ENCODE measurements at regions not wholly inside any gene's neighbourhood (a gene's known extent, or its start where the extent isn't known, plus 50 kb on each side); places are given as distances from the start of the nearest gene placed in this dataset.

- TF ChIP-seq EZH2 (IDR thresholded peaks at IDR 0.05; ENCODE audit: borderline replicate concordance, insufficient read depth, low read depth, low read length, poor library complexity, severe bottlenecking): no peak
- no peak for TF ChIP-seq CTCF (IDR thresholded peaks at IDR 0.05)
- intact Hi-C loops (cut with micrococcal nuclease): no loop called here
- CTCF ChIA-PET: no interaction called here
These were observed 98.0 kb downstream of the SYF2 start for GRCh38 chr1:25134307-25134706.

GRCh38 chr1:25131794-25132193, 100.5 kb downstream of the SYF2 start:
- no peak for TF ChIP-seq EZH2 (IDR thresholded peaks at IDR 0.05; ENCODE audit: borderline replicate concordance, insufficient read depth, low read depth, low read length, poor library complexity, severe bottlenecking)
- TF ChIP-seq CTCF (IDR thresholded peaks at IDR 0.05): no peak
- intact Hi-C loops (cut with micrococcal nuclease): no loop called here
- Histone ChIP-seq H3K9me3 (ENCODE audit: control extremely low read depth in 1 of 3, control insufficient read depth in 2 of 3, insufficient read depth in 1 of 3, low read length in 2 of 3) (no peaks in the 10 kb centered on the region), H4K20me1 (ENCODE audit: control insufficient read depth, insufficient read depth, low read length, poor library complexity, severe bottlenecking) (no peaks in the 10 kb centered on the region), H3K79me2 (ENCODE audit: control insufficient read depth, insufficient read depth, low read length) (no peaks in the 10 kb centered on the region), H2AFZ (ENCODE audit: insufficient read depth, low read depth, low read length, poor library complexity, severe bottlenecking) (no peak overlapping the region), H3K4me3 (ENCODE audit: control extremely low read depth in 1 of 5, extremely low read depth in 1 of 5, insufficient read depth in 1 of 5, low read depth in 2 of 5, low read length in 4 of 5) (no peak overlapping the region), H3K9ac (ENCODE audit: low read length) (no peak overlapping the region), H3K27me3 (replicated peaks in 1 of 4; ENCODE audit: control extremely low read depth in 1 of 4, control insufficient read depth in 3 of 4, insufficient read depth in 4 of 4, low read length in 3 of 4) (no peaks in the 10 kb centered on the region), H3K4me1 (ENCODE audit: control insufficient read depth in 2 of 2, insufficient read depth in 2 of 2, low read length in 2 of 2) (no peaks in the 10 kb centered on the region), H3K27ac (ENCODE audit: low read length in 2 of 2) (no peak overlapping the region), H3K4me2 (replicated peaks; ENCODE audit: low read depth, low read length, poor library complexity, severe bottlenecking) (no peak overlapping the region), H3K36me3 (replicated peaks in 1 of 2; ENCODE audit: control extremely low read depth in 1 of 2, control insufficient read depth in 1 of 2, extremely low read depth in 1 of 2, insufficient read depth in 2 of 2, low read length in 1 of 2) (no peaks in the 10 kb centered on the region)
- peaks cover 6% of the 10 kb centered on the region for H3K27me3 Mint-ChIP-seq
- H3K9me3 Mint-ChIP-seq (ENCODE audit: insufficient read depth): no peaks in the 10 kb centered on the region
- no peak overlapping the region for H3K4me3 Mint-ChIP-seq
- ATAC-seq (ENCODE audit: low read depth): no peak
- ChIA-PET POLR2A (no interaction called here), CTCF (no interaction called here)
- DNase-seq: no peak
- no peaks in the 10 kb centered on the region for H3K4me1 Mint-ChIP-seq
- no peak overlapping the region for H3K27ac Mint-ChIP-seq
- WGBS (ENCODE audit: insufficient coverage): 60% methylated on average over 3 of the region's 4 CpGs

More at GRCh38 chr1:25134307-25134706, 98.0 kb downstream of the SYF2 start:
- Histone ChIP-seq H3K27ac (ENCODE audit: low read length in 2 of 2) (no peak overlapping the region), H2AFZ (ENCODE audit: insufficient read depth, low read depth, low read length, poor library complexity, severe bottlenecking) (no peak overlapping the region), H3K79me2 (ENCODE audit: control insufficient read depth, insufficient read depth, low read length) (no peaks in the 10 kb centered on the region), H3K9me3 (ENCODE audit: control extremely low read depth in 1 of 3, control insufficient read depth in 2 of 3, insufficient read depth in 1 of 3, low read length in 2 of 3) (no peaks in the 10 kb centered on the region), H4K20me1 (ENCODE audit: control insufficient read depth, insufficient read depth, low read length, poor library complexity, severe bottlenecking) (no peaks in the 10 kb centered on the region), H3K4me2 (replicated peaks; ENCODE audit: low read depth, low read length, poor library complexity, severe bottlenecking) (no peak overlapping the region), H3K4me1 (ENCODE audit: control insufficient read depth in 2 of 2, insufficient read depth in 2 of 2, low read length in 2 of 2) (no peaks in the 10 kb centered on the region), H3K9ac (ENCODE audit: low read length) (no peak overlapping the region), H3K27me3 (replicated peaks in 1 of 4; ENCODE audit: control extremely low read depth in 1 of 4, control insufficient read depth in 3 of 4, insufficient read depth in 4 of 4, low read length in 3 of 4) (no peaks in the 10 kb centered on the region), H3K4me3 (ENCODE audit: control extremely low read depth in 1 of 5, extremely low read depth in 1 of 5, insufficient read depth in 1 of 5, low read depth in 2 of 5, low read length in 4 of 5) (no peak overlapping the region), H3K36me3 (replicated peaks in 1 of 2; ENCODE audit: control extremely low read depth in 1 of 2, control insufficient read depth in 1 of 2, extremely low read depth in 1 of 2, insufficient read depth in 2 of 2, low read length in 1 of 2) (no peaks in the 10 kb centered on the region)
- no peak for ATAC-seq (ENCODE audit: low read depth)
- no peak for DNase-seq
- no peak overlapping the region for H3K4me3 Mint-ChIP-seq
- peaks cover 1% of the 10 kb centered on the region for H3K4me1 Mint-ChIP-seq
- peaks cover 14% of the 10 kb centered on the region for H3K27me3 Mint-ChIP-seq
- H3K9me3 Mint-ChIP-seq (ENCODE audit: insufficient read depth): no peaks in the 10 kb centered on the region
- no peak overlapping the region for H3K27ac Mint-ChIP-seq
- 83% methylated on average over 1 of the region's 4 CpGs for WGBS (ENCODE audit: insufficient coverage)
- POLR2A ChIA-PET: no interaction called here
